ENCODE measurements at regions not wholly inside any gene's neighbourhood (a gene's known extent, or its start where the extent isn't known, plus 50 kb on each side); places are given as distances from the start of the nearest gene placed in this dataset.

DNA sequence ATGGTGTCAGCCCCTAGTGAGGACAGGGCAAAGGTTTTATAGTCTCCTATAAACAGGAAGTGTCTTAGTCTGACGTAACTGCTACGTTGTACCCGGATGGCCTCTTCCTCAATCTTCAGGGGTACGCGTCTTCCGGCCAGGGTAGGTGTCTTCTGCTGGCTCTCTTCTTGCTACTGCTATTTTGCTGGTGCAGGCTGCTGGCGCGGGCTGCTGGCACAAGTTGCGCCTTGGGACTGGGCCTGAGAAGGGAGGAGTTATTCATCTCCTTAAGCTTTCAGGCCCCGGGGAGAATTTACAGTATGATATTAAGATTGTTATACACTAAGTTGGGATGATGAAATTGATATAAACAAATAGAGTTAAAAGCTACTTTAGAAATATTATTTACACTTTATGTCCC, 74.4 kb downstream of the HDGFL1 start:
- Mint-ChIP-seq H3K36me3 (ENCODE audit: low read depth, unreplicated experiment) (no peaks in the 10 kb centered on the region), H3K27ac (ENCODE audit: unreplicated experiment) (no peak overlapping the region), H3K27me3 (ENCODE audit: unreplicated experiment) (no peaks in the 10 kb centered on the region), H3K4me3 (ENCODE audit: unreplicated experiment) (no peak overlapping the region), H3K4me1 (ENCODE audit: unreplicated experiment) (no peaks in the 10 kb centered on the region), H3K9me3 (ENCODE audit: unreplicated experiment) (no peaks in the 10 kb centered on the region)
- TF ChIP-seq CTCF (IDR thresholded peaks at IDR 0.05; ENCODE audit: unreplicated experiment): no peak
- no peak for DNase-seq (ENCODE audit: low spot score)

- Mint-ChIP-seq H3K4me1 (ENCODE audit: unreplicated experiment) (no peaks in the 10 kb centered on the region), H3K27me3 (ENCODE audit: unreplicated experiment) (no peaks in the 10 kb centered on the region), H3K4me3 (ENCODE audit: unreplicated experiment) (no peak overlapping the region), H3K36me3 (ENCODE audit: low read depth, unreplicated experiment) (no peaks in the 10 kb centered on the region), H3K27ac (ENCODE audit: unreplicated experiment) (no peak overlapping the region), H3K9me3 (ENCODE audit: unreplicated experiment) (no peaks in the 10 kb centered on the region)
- DNase-seq (ENCODE audit: low spot score): no peak
- TF ChIP-seq CTCF (IDR thresholded peaks at IDR 0.05; ENCODE audit: unreplicated experiment): no peak
These were observed 78.4 kb downstream of the HDGFL1 start for GRCh38 chr6:22647719-22648118.

GRCh38 chr6:22651731-22652130, 82.4 kb downstream of the HDGFL1 start:
- Mint-ChIP-seq H3K9me3 (ENCODE audit: unreplicated experiment) (no peaks in the 10 kb centered on the region), H3K4me3 (ENCODE audit: unreplicated experiment) (no peak overlapping the region)
- no peak for TF ChIP-seq CTCF (IDR thresholded peaks at IDR 0.05; ENCODE audit: unreplicated experiment)

GRCh38 chr6:22653980-22654610, 84.7 kb downstream of the HDGFL1 start:
- no peaks in the 10 kb centered on the region for H3K4me1 Mint-ChIP-seq (ENCODE audit: unreplicated experiment)
- H3K27ac Mint-ChIP-seq (ENCODE audit: unreplicated experiment): no peak overlapping the region
- no peak for DNase-seq (ENCODE audit: low spot score)
- H3K27me3 Mint-ChIP-seq (ENCODE audit: unreplicated experiment): no peaks in the 10 kb centered on the region
- H3K9me3 Mint-ChIP-seq (ENCODE audit: unreplicated experiment): no peaks in the 10 kb centered on the region
- TF ChIP-seq CTCF (IDR thresholded peaks at IDR 0.05; ENCODE audit: unreplicated experiment): no peak
- no peaks in the 10 kb centered on the region for H3K36me3 Mint-ChIP-seq (ENCODE audit: low read depth, unreplicated experiment)
- no peak overlapping the region for H3K4me3 Mint-ChIP-seq (ENCODE audit: unreplicated experiment)

More at GRCh38 chr6:22651731-22652130, 82.4 kb downstream of the HDGFL1 start:
- DNase-seq (ENCODE audit: low spot score): no peak
- no peaks in the 10 kb centered on the region for H3K27me3 Mint-ChIP-seq (ENCODE audit: unreplicated experiment)
- H3K4me1 Mint-ChIP-seq (ENCODE audit: unreplicated experiment): no peaks in the 10 kb centered on the region
- no peaks in the 10 kb centered on the region for H3K36me3 Mint-ChIP-seq (ENCODE audit: low read depth, unreplicated experiment)
- H3K27ac Mint-ChIP-seq (ENCODE audit: unreplicated experiment): no peak overlapping the region

DNA sequence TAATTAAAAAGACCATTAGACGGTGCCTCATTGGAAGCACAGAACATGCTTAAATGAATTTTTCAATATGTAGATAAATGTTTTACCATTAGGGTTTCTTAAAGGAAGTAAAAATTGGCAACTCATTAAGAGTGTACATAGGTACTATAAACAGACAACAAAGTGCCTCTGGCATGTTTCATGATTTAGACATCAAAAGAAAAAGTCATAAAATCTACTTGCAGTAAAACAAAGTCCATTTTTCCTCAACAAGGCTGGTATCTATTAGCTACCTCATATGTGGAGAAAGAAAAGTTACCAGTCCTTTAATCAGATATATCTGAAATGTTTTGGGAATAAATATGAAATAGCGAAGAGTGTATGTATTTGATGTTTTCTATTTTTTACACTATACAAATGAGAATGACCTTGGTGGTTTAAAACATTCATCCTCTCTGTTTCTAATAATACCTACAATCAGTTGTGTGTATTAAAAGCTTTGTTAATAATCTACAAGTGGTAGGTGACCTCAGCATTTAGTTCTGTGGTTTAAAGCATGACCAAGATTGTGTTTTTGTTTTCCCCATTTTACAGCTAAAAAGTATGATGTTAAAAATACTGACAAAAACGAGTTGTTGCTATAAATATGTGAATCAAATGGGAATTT, 87.5 kb downstream of the HDGFL1 start:
- no peak for TF ChIP-seq CTCF (IDR thresholded peaks at IDR 0.05; ENCODE audit: unreplicated experiment)
- H3K27ac Mint-ChIP-seq (ENCODE audit: unreplicated experiment): no peak overlapping the region
- DNase-seq (ENCODE audit: low spot score): no peak
- H3K4me1 Mint-ChIP-seq (ENCODE audit: unreplicated experiment): no peaks in the 10 kb centered on the region
- no peaks in the 10 kb centered on the region for H3K9me3 Mint-ChIP-seq (ENCODE audit: unreplicated experiment)
- no peak overlapping the region for H3K4me3 Mint-ChIP-seq (ENCODE audit: unreplicated experiment)
- no peaks in the 10 kb centered on the region for H3K36me3 Mint-ChIP-seq (ENCODE audit: low read depth, unreplicated experiment)
- H3K27me3 Mint-ChIP-seq (ENCODE audit: unreplicated experiment): no peaks in the 10 kb centered on the region
